Hepatocyte (in vitro differentiated cells): ENCODE measurements at regions not wholly inside any gene's neighbourhood (a gene's known extent, or its start where the extent isn't known, plus 50 kb on each side); places are given as distances from the start of the nearest gene placed in this dataset.

Experiments
- DNase-seq: peaks from one replicate; pipeline ENCODE4 v3.0.0-alpha.2; 2016; ENCODE audit warnings: low spot score
- H2AFZ ChIP-seq: fragments of 200-600 bp; sonication (generic); 2 replicates; pipeline ENCODE4 v1.6.0; 2016; ENCODE audit warnings: antibody characterized with exemption, mild to moderate bottlenecking
- H3K27ac ChIP-seq: fragments of 200-600 bp; sonication (generic); 2 replicates; pipeline ENCODE4 v1.5.1; 2016; ENCODE audit warnings: mild to moderate bottlenecking
- H3K27me3 ChIP-seq: fragments of 200-600 bp; sonication (generic); 2 replicates; pipeline ENCODE4 v1.6.1; 2016
- H3K36me3 ChIP-seq: fragments of 200-600 bp; sonication (generic); replicated peaks from 2 replicates; pipeline ENCODE4 v1.5.1; 2016; ENCODE audit warnings: low read depth; ENCODE audit not compliant: insufficient read depth
- H3K4me1 ChIP-seq: fragments of 200-600 bp; sonication (generic); 2 replicates; pipeline ENCODE4 v1.5.1; 2016; ENCODE audit warnings: mild to moderate bottlenecking, moderate library complexity; ENCODE audit not compliant: insufficient read depth
- H3K4me2 ChIP-seq: fragments of 200-600 bp; sonication (generic); 2 replicates; pipeline ENCODE4 v1.6.0; 2016
- H3K4me3 ChIP-seq: fragments of 200-600 bp; sonication (generic); 2 replicates; pipeline ENCODE4 v1.5.1; 2016; ENCODE audit warnings: mild to moderate bottlenecking
- H3K79me2 ChIP-seq: fragments of 200-600 bp; sonication (generic); 2 replicates; pipeline ENCODE4 v1.6.0; 2017; ENCODE audit warnings: mild to moderate bottlenecking
- H3K9me2 ChIP-seq: fragments of 200-600 bp; sonication (generic); replicated peaks from 2 replicates; pipeline ENCODE4 v1.6.0; 2017; ENCODE audit warnings: mild to moderate bottlenecking; ENCODE audit not compliant: insufficient read depth
- H3K9me3 ChIP-seq: fragments of 200-600 bp; sonication (generic); 2 replicates; pipeline ENCODE4 v1.5.1; 2016; ENCODE audit warnings: low read depth, mild to moderate bottlenecking
- H4K20me1 ChIP-seq: fragments of 200-600 bp; sonication (generic); 2 replicates; pipeline ENCODE4 v1.6.0; 2016; ENCODE audit warnings: mild to moderate bottlenecking; ENCODE audit not compliant: insufficient read depth, poor library complexity, severe bottlenecking
- EZH2 ChIP-seq: fragments of 200-600 bp; sonication (generic); IDR thresholded peaks from 2 replicates; pipeline ENCODE4 v1.6.1; 2016; ENCODE audit warnings: antibody characterized with exemption, mild to moderate bottlenecking, borderline replicate concordance
- EZH2phosphoT487 ChIP-seq: fragments of 200-600 bp; sonication (generic); IDR thresholded peaks from one replicate; pipeline ENCODE4 v1.6.1; 2018; ENCODE audit warnings: antibody characterized with exemption, mild to moderate bottlenecking, low read depth, moderate library complexity; ENCODE audit not compliant: unreplicated experiment, severe bottlenecking
- WGBS: methylation state at CpG from one replicate; pipeline ENCODE4 v1.1.6; 2016; ENCODE audit warnings: low lambda C conversion rate; ENCODE audit errors: missing lambda C conversion rate; 5-methylcytosine and 5-hydroxymethylcytosine counted together
- TF ChIP-seq, protein P1 (sequence below): fragments of 200-600 bp; sonication (generic); IDR thresholded peaks from 2 replicates; pipeline ENCODE4 v1.5.1; 2016; ENCODE audit warnings: antibody characterized with exemption, mild to moderate bottlenecking; ENCODE audit not compliant: poor library complexity

DNA sequence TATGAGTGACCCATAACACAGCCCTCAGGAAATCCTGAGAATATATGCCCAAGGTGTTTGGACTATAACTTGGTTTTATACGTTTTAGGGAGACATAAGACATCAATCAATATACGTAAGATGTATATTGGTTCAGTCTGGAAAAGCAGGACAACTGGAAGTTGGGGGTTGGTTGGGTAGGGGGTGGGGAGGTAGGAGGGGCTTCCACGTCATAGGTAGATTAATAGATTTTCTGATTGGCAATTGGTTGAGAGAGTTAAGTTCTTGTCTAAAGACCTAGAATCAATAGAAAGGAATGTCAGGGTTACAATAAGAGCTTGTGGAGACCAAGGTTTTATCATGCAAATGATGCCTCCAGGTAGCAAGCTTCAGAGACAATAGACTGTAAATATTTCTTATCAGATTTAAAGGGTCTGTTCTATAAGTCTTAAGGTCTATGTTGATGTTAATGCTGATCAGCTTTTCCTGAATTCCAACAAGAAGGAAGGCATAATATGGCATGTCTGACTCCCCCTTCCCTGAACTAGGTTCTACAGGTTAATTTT, 2267.7 kb upstream of the ACO1 start:
- WGBS = 73% methylated on average over 3 of the region's 3 CpGs
- H3K4me2 ChIP-seq = no peak overlapping the region
- TF ChIP-seq, protein P1, sequence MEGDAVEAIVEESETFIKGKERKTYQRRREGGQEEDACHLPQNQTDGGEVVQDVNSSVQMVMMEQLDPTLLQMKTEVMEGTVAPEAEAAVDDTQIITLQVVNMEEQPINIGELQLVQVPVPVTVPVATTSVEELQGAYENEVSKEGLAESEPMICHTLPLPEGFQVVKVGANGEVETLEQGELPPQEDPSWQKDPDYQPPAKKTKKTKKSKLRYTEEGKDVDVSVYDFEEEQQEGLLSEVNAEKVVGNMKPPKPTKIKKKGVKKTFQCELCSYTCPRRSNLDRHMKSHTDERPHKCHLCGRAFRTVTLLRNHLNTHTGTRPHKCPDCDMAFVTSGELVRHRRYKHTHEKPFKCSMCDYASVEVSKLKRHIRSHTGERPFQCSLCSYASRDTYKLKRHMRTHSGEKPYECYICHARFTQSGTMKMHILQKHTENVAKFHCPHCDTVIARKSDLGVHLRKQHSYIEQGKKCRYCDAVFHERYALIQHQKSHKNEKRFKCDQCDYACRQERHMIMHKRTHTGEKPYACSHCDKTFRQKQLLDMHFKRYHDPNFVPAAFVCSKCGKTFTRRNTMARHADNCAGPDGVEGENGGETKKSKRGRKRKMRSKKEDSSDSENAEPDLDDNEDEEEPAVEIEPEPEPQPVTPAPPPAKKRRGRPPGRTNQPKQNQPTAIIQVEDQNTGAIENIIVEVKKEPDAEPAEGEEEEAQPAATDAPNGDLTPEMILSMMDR = no peak
- H3K9me2 ChIP-seq = no peaks in the 10 kb centered on the region
- H3K79me2 ChIP-seq = no peaks in the 10 kb centered on the region
- H3K36me3 ChIP-seq = no peaks in the 10 kb centered on the region
- H2AFZ ChIP-seq = no peak overlapping the region
- H3K4me3 ChIP-seq = no peak overlapping the region
- H4K20me1 ChIP-seq = no peaks in the 10 kb centered on the region
- no peak overlapping the region for H3K27ac ChIP-seq
- DNase-seq = no peak
- no peaks in the 10 kb centered on the region for H3K4me1 ChIP-seq
- H3K9me3 ChIP-seq = no peaks in the 10 kb centered on the region
- no peaks in the 10 kb centered on the region for H3K27me3 ChIP-seq

DNA sequence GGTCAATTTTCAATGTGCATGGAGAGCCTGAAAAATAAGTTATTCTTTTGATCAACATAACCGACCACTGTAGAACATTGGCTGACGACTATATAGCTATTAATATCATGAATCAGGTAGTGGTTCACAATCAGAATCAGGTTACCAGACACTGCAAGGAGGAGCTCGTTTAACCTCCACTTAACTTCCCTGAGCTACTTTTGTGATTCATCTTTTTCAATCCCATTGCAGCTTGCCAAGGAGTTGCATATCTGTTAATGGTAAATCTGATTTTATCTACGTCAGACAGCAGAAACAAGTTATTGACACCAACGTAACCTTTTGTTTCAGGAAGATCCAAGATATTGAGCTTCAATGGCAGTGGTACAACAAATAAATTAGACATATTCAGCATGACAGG, 2263.8 kb upstream of the ACO1 start:
- H3K27ac ChIP-seq = no peak overlapping the region
- no peaks in the 10 kb centered on the region for H3K9me2 ChIP-seq
- H3K4me1 ChIP-seq = no peaks in the 10 kb centered on the region
- no peak overlapping the region for H3K4me2 ChIP-seq
- TF ChIP-seq EZH2phosphoT487 (no peak), EZH2 (no peak)
- TF ChIP-seq, protein P1 = no peak
- no peaks in the 10 kb centered on the region for H3K27me3 ChIP-seq
- H3K79me2 ChIP-seq = no peaks in the 10 kb centered on the region
- H3K36me3 ChIP-seq = no peaks in the 10 kb centered on the region
- no peak overlapping the region for H3K4me3 ChIP-seq
- no peaks in the 10 kb centered on the region for H3K9me3 ChIP-seq
- no peaks in the 10 kb centered on the region for H4K20me1 ChIP-seq
- no peak overlapping the region for H2AFZ ChIP-seq
- DNase-seq = no peak
- 63% methylated on average over 5 of the region's 5 CpGs for WGBS

GRCh38 chr9:30121611-30122010, 2262.8 kb upstream of the ACO1 start:
- Histone ChIP-seq H3K9me2 (no peaks in the 10 kb centered on the region), H3K27ac (no peak overlapping the region), H3K4me3 (no peak overlapping the region), H2AFZ (no peak overlapping the region), H3K36me3 (no peaks in the 10 kb centered on the region), H3K27me3 (no peaks in the 10 kb centered on the region), H3K4me1 (no peaks in the 10 kb centered on the region), H3K4me2 (no peak overlapping the region), H3K79me2 (no peaks in the 10 kb centered on the region), H3K9me3 (no peaks in the 10 kb centered on the region), H4K20me1 (no peaks in the 10 kb centered on the region)
- DNase-seq = no peak
- WGBS = 93% methylated on average over 4 of the region's 4 CpGs
- TF ChIP-seq, protein P1 = no peak
- TF ChIP-seq EZH2 (no peak), EZH2phosphoT487 (no peak)

GRCh38 chr9:30125881-30126280, 2258.6 kb upstream of the ACO1 start:
- DNase-seq = no peak
- H4K20me1 ChIP-seq = no peaks in the 10 kb centered on the region
- H2AFZ ChIP-seq = no peak overlapping the region
- no peaks in the 10 kb centered on the region for H3K36me3 ChIP-seq
- no peak overlapping the region for H3K4me2 ChIP-seq
- no peak overlapping the region for H3K27ac ChIP-seq
- no peak overlapping the region for H3K4me3 ChIP-seq
- no peaks in the 10 kb centered on the region for H3K9me3 ChIP-seq
- H3K79me2 ChIP-seq = no peaks in the 10 kb centered on the region
- no peaks in the 10 kb centered on the region for H3K27me3 ChIP-seq
- TF ChIP-seq EZH2phosphoT487 (no peak), EZH2 (no peak)
- TF ChIP-seq, protein P1 = no peak
- no peaks in the 10 kb centered on the region for H3K4me1 ChIP-seq
- no peaks in the 10 kb centered on the region for H3K9me2 ChIP-seq
